ENCODE measurements at regions not wholly inside any gene's neighbourhood (a gene's known extent, or its start where the extent isn't known, plus 50 kb on each side); places are given as distances from the start of the nearest gene placed in this dataset.
"Not testable (repeated sequence)": the region's sequence is repeated elsewhere in the genome, so short reads cannot be mapped to it uniquely, and the experiment has no call there.

GRCh38 chr15:77872521-77873425 is 204.7 kb downstream of the TBC1D2B start:
- not testable (repeated sequence) for TF ChIP-seq ZNF629 (tag by site-specific recombination; IDR thresholded peaks at IDR 0.05); MYNN (tag by site-specific recombination; IDR thresholded peaks at IDR 0.05; ENCODE audit: borderline replicate concordance); KLF1 (tag by site-specific recombination; IDR thresholded peaks at IDR 0.05); ZFP37 (tag by site-specific recombination; IDR thresholded peaks at IDR 0.05)
- TF ChIP-seq, protein P1, sequence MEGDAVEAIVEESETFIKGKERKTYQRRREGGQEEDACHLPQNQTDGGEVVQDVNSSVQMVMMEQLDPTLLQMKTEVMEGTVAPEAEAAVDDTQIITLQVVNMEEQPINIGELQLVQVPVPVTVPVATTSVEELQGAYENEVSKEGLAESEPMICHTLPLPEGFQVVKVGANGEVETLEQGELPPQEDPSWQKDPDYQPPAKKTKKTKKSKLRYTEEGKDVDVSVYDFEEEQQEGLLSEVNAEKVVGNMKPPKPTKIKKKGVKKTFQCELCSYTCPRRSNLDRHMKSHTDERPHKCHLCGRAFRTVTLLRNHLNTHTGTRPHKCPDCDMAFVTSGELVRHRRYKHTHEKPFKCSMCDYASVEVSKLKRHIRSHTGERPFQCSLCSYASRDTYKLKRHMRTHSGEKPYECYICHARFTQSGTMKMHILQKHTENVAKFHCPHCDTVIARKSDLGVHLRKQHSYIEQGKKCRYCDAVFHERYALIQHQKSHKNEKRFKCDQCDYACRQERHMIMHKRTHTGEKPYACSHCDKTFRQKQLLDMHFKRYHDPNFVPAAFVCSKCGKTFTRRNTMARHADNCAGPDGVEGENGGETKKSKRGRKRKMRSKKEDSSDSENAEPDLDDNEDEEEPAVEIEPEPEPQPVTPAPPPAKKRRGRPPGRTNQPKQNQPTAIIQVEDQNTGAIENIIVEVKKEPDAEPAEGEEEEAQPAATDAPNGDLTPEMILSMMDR (tag by site-specific recombination; IDR thresholded peaks at IDR 0.05), result not testable (repeated sequence)

All from HEK293 (cell line).